ENCODE measurements at regions not wholly inside any gene's neighbourhood (a gene's known extent, or its start where the extent isn't known, plus 50 kb on each side); places are given as distances from the start of the nearest gene placed in this dataset.
"Not testable (repeated sequence)": the region's sequence is repeated elsewhere in the genome, so short reads cannot be mapped to it uniquely, and the experiment has no call there.

DNA sequence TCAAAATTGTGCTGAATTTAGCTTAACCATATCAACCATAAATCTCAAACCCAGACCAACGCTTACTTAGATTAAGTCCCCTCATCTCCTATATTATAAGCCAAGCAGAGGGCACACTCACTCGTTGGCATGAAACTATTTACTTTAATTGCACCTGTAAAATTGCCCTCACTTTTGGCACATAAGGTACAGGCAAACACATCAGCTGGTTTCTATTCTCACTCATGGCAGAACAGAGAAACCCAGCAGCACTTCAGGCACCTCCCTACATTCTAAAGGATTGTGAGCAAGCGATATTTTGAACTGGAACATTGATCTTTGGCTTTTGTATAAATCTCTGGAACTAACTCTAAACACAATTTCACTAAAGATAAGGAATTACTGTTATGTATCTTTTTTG, 845.6 kb upstream of the CDH6 start:
- ChIA-PET POLR2A (no interaction called here), CTCF (ENCODE audit: unreplicated experiment) (no interaction called here)
- Histone ChIP-seq H4K20me1 (ENCODE audit: insufficient read depth, low read length) (no peaks in the 10 kb centered on the region), H3K79me2 (ENCODE audit: insufficient read depth, low read depth, low read length) (no peaks in the 10 kb centered on the region), H3K9me2 (ENCODE audit: insufficient read depth, low read length) (no peaks in the 10 kb centered on the region), H3K9me3 (ENCODE audit: low read length) (no peaks in the 10 kb centered on the region), H3K36me3 (ENCODE audit: insufficient read depth, low read length) (no peaks in the 10 kb centered on the region), H2AFZ (ENCODE audit: low read length) (no peak overlapping the region), H3K4me3 (ENCODE audit: low read depth, low read length, poor library complexity, severe bottlenecking) (no peak overlapping the region), H3K4me2 (ENCODE audit: low read length) (no peak overlapping the region), H3K27ac (ENCODE audit: low read depth, low read length, poor library complexity, severe bottlenecking) (no peak overlapping the region), H3K4me1 (ENCODE audit: insufficient read depth, low read length, poor library complexity, severe bottlenecking) (no peaks in the 10 kb centered on the region)
- no peak for TF ChIP-seq EZH2phosphoT487 (IDR thresholded peaks at IDR 0.05; ENCODE audit: borderline replicate concordance, low read depth, low read length)
- no peak for DNase-seq (ENCODE audit: low spot score)
- no TSS peak for BruUV-seq (replicated peaks)
- intact Hi-C loops (cut with micrococcal nuclease; ENCODE audit: unreplicated experiment): no loop called here

- H3K36me3 ChIP-seq (ENCODE audit: insufficient read depth, low read length); POLR2A ChIA-PET; intact Hi-C loops (cut with micrococcal nuclease; ENCODE audit: unreplicated experiment); H2AFZ ChIP-seq (ENCODE audit: low read length); H3K4me2 ChIP-seq (ENCODE audit: low read length); H3K9me3 ChIP-seq (ENCODE audit: low read length); H3K9me2 ChIP-seq (ENCODE audit: insufficient read depth, low read length); H3K27ac ChIP-seq (ENCODE audit: low read depth, low read length, poor library complexity, severe bottlenecking); H3K79me2 ChIP-seq (ENCODE audit: insufficient read depth, low read depth, low read length); H4K20me1 ChIP-seq (ENCODE audit: insufficient read depth, low read length); H3K4me1 ChIP-seq (ENCODE audit: insufficient read depth, low read length, poor library complexity, severe bottlenecking); CTCF ChIA-PET (ENCODE audit: unreplicated experiment); H3K4me3 ChIP-seq (ENCODE audit: low read depth, low read length, poor library complexity, severe bottlenecking); DNase-seq (ENCODE audit: low spot score); BruUV-seq (replicated peaks): not testable (repeated sequence)
These were observed 847.7 kb upstream of the CDH6 start for GRCh38 chr5:30345539-30346345.

DNA sequence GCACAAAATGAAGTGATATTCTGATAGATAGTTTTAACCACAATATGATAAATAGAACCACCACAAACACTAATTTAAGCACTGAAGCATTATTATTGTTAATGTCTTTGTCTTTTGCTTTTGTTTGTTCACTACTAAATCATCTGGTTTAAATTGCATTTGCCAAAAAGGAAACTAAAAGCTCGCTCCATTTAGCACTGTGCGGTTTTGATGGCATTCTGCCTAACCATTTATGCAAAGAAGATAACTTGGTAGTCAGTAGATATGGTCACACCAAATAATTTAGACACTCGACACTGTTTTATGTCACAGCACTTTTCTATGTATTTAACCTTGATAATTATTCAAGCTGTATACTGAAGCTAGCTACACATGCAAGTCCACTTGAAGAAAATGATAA, 849.8 kb upstream of the CDH6 start:
- Histone ChIP-seq H3K36me3 (ENCODE audit: insufficient read depth, low read length) (no peaks in the 10 kb centered on the region), H4K20me1 (ENCODE audit: insufficient read depth, low read length) (no peaks in the 10 kb centered on the region), H2AFZ (ENCODE audit: low read length) (no peak overlapping the region), H3K79me2 (ENCODE audit: insufficient read depth, low read depth, low read length) (no peaks in the 10 kb centered on the region), H3K9me2 (ENCODE audit: insufficient read depth, low read length) (no peaks in the 10 kb centered on the region), H3K27ac (ENCODE audit: low read depth, low read length, poor library complexity, severe bottlenecking) (no peak overlapping the region), H3K4me2 (ENCODE audit: low read length) (no peak overlapping the region), H3K4me1 (ENCODE audit: insufficient read depth, low read length, poor library complexity, severe bottlenecking) (no peaks in the 10 kb centered on the region), H3K9me3 (ENCODE audit: low read length) (no peaks in the 10 kb centered on the region), H3K4me3 (ENCODE audit: low read depth, low read length, poor library complexity, severe bottlenecking) (no peak overlapping the region)
- ChIA-PET POLR2A (no interaction called here), CTCF (ENCODE audit: unreplicated experiment) (no interaction called here)
- DNase-seq (ENCODE audit: low spot score): no peak
- TF ChIP-seq EZH2phosphoT487 (IDR thresholded peaks at IDR 0.05; ENCODE audit: borderline replicate concordance, low read depth, low read length) (no peak), CTCF (conservative IDR thresholded peaks at IDR 0.05; ENCODE audit: low read length) (no peak)
- no TSS peak for BruUV-seq (replicated peaks)
- intact Hi-C loops (cut with micrococcal nuclease; ENCODE audit: unreplicated experiment): no loop called here

DNA sequence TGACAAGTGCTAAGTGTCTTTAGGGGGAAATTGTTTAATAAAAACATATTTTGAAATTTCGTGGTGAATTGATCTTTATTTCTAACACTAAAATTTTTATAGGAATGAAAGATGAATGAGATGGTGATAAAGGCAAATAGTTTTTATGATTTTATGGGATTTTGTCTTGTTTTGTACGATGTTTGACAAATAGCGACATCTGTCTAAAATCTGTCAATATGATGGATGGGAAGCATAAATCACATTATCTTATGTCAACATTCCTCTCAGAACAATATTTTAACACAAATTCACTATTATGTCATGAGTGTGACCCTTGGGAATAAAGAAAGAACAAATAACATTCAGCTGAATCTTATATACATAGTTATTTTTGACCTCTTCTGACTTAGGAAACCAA, 852.0 kb upstream of the CDH6 start:
- BruUV-seq (replicated peaks): no TSS peak
- H4K20me1 ChIP-seq (ENCODE audit: insufficient read depth, low read length): no peaks in the 10 kb centered on the region
- CTCF ChIA-PET (ENCODE audit: unreplicated experiment): no interaction called here
- no peak overlapping the region for H3K4me3 ChIP-seq (ENCODE audit: low read depth, low read length, poor library complexity, severe bottlenecking)
- no peaks in the 10 kb centered on the region for H3K9me2 ChIP-seq (ENCODE audit: insufficient read depth, low read length)
- no peak for TF ChIP-seq EZH2phosphoT487 (IDR thresholded peaks at IDR 0.05; ENCODE audit: borderline replicate concordance, low read depth, low read length)
- no peak for TF ChIP-seq CTCF (conservative IDR thresholded peaks at IDR 0.05; ENCODE audit: low read length)
- no peaks in the 10 kb centered on the region for H3K9me3 ChIP-seq (ENCODE audit: low read length)
- POLR2A ChIA-PET: no interaction called here
- DNase-seq (ENCODE audit: low spot score): no peak
- no peak overlapping the region for H3K4me2 ChIP-seq (ENCODE audit: low read length)
- H3K27ac ChIP-seq (ENCODE audit: low read depth, low read length, poor library complexity, severe bottlenecking): no peak overlapping the region
- no peaks in the 10 kb centered on the region for H3K36me3 ChIP-seq (ENCODE audit: insufficient read depth, low read length)
- intact Hi-C loops (cut with micrococcal nuclease; ENCODE audit: unreplicated experiment): no loop called here
- no peak overlapping the region for H2AFZ ChIP-seq (ENCODE audit: low read length)
- no peaks in the 10 kb centered on the region for H3K79me2 ChIP-seq (ENCODE audit: insufficient read depth, low read depth, low read length)
- no peaks in the 10 kb centered on the region for H3K4me1 ChIP-seq (ENCODE audit: insufficient read depth, low read length, poor library complexity, severe bottlenecking)

Measured in OCI-LY7 (cell line).